NCI-H2227 treated with DMSO at 0.1 percent for 48 hours (cell line): ENCODE measurements at regions not wholly inside any gene's neighbourhood (a gene's known extent, or its start where the extent isn't known, plus 50 kb on each side); places are given as distances from the start of the nearest gene placed in this dataset.
"Not testable (repeated sequence)": the region's sequence is repeated elsewhere in the genome, so short reads cannot be mapped to it uniquely, and the experiment has no call there.

ENCODE experiments used
- DNase-seq: peaks from one replicate; lab custom pipeline; 2025; lab: John Stamatoyannopoulos, UW

- no peak for DNase-seq
Measured at GRCh38 chr2:138219961-138220360, 255.7 kb downstream of the HNMT start.

- no peak for DNase-seq
Measured at GRCh38 chr2:138221358-138221757, 257.1 kb downstream of the HNMT start.

- DNase-seq = no peak
Measured at GRCh38 chr2:138223319-138223718, 259.0 kb downstream of the HNMT start.

GRCh38 chr2:138227195-138227594 lies 262.9 kb downstream of the HNMT start:
- no peak for DNase-seq

GRCh38 chr2:138228101-138228500 lies 263.8 kb downstream of the HNMT start:
- no peak for DNase-seq

- DNase-seq = no peak
Measured at GRCh38 chr2:138234265-138234664, 267.3 kb upstream of the SPOPL start.

- DNase-seq = no peak
Measured at GRCh38 chr2:138235041-138235440, 266.5 kb upstream of the SPOPL start.

- no peak for DNase-seq
Measured at GRCh38 chr2:138236142-138236541, 265.4 kb upstream of the SPOPL start.

GRCh38 chr2:138237667-138238384 lies 263.7 kb upstream of the SPOPL start:
- DNase-seq = no peak

- no peak for DNase-seq
Measured at GRCh38 chr2:138238908-138239307, 262.7 kb upstream of the SPOPL start.

- no peak for DNase-seq
Measured at GRCh38 chr2:138239902-138240491, 261.6 kb upstream of the SPOPL start.

- DNase-seq = no peak
Measured at GRCh38 chr2:138243372-138243771, 258.2 kb upstream of the SPOPL start.

GRCh38 chr2:138244501-138244925 lies 257.1 kb upstream of the SPOPL start:
- DNase-seq = no peak

- DNase-seq = no peak
Measured at GRCh38 chr2:138245310-138245709, 256.3 kb upstream of the SPOPL start.

- no peak for DNase-seq
Measured at GRCh38 chr2:138247302-138247701, 254.3 kb upstream of the SPOPL start.

- no peak for DNase-seq
Measured at GRCh38 chr2:138249207-138249606, 252.4 kb upstream of the SPOPL start.

GRCh38 chr2:138250843-138251320 lies 250.7 kb upstream of the SPOPL start:
- DNase-seq = not testable (repeated sequence)

- no peak for DNase-seq
Measured at GRCh38 chr2:138252587-138252986, 249.0 kb upstream of the SPOPL start.

- no peak for DNase-seq
Measured at GRCh38 chr2:138255670-138256069, 245.9 kb upstream of the SPOPL start.

- no peak for DNase-seq
Measured at GRCh38 chr2:138267161-138267901, 234.2 kb upstream of the SPOPL start.

- no peak for DNase-seq
Measured at GRCh38 chr2:138267902-138268254, 233.7 kb upstream of the SPOPL start.

GRCh38 chr2:138269765-138270164 lies 231.8 kb upstream of the SPOPL start:
- DNase-seq = no peak

- DNase-seq = no peak
Measured at GRCh38 chr2:138271467-138271866, 230.1 kb upstream of the SPOPL start.
